GM19240 (cell line): ENCODE measurements at regions not wholly inside any gene's neighbourhood (a gene's known extent, or its start where the extent isn't known, plus 50 kb on each side); places are given as distances from the start of the nearest gene placed in this dataset.
"Not testable (repeated sequence)": the region's sequence is repeated elsewhere in the genome, so short reads cannot be mapped to it uniquely, and the experiment has no call there.

Experiments
- DNase-seq: peaks from one replicate; pipeline ENCODE4 v3.0.0; 2011; ENCODE audit warnings: low spot score; ENCODE audit not compliant: insufficient read length

DNA sequence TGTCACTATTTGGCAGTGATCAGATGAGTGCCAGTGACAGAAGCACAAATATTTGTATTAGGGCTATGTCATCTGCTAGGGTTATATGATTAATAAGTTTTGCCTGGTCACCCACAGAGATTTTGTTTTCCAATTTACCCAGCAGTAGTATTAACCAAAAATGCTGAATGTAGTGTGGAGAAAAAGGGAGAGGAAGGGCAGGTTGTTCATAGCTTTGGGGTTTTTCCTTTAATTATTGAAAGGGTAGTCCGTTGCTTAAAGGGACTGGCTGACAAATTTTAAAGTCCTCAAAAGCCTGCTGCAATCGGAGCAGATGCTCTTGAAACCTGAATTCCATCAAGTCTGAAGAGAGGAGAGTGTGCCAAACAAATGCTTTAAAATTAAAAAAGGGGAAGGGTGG, 237.9 kb upstream of the CCDC196 start:
- DNase-seq = no peak

DNA sequence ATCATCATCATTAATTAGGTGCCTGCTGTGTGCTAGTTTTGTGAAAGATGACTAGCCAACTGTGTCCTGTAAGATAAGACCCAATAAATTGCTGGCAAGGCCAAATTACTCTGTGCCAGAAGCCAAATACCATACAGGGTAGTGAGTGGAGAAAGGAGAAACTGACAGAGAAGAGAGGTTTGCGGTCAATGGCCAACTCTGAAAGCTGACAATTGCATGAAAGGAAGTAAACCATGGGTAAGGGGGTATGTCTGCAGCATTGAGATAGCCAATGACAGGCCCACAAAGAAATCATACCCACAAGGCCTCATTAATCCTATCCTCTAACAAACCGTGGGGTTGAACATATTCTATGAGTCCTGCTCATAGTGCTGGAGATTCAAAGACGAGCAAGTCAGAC, 236.6 kb upstream of the CCDC196 start:
- DNase-seq = no peak

DNA sequence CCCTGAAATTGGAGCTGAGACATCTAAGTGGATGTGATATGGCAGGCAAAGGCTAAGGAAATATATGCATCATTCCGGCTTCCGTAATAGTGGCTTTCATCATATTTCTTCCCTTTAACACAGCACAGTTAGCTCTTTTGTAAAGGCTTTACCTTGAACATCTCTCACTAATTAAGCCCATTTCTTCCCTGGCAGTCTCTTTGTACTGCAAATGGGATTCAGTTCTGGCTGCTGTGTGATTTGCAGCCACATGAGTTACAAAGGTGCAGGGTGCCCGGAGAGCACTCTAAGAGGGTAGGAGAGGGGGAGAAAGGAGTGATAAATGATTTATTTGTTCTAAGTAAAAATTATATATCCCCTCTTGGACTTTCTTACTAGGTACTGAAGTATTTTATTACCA, 232.1 kb upstream of the CCDC196 start:
- no peak for DNase-seq

DNA sequence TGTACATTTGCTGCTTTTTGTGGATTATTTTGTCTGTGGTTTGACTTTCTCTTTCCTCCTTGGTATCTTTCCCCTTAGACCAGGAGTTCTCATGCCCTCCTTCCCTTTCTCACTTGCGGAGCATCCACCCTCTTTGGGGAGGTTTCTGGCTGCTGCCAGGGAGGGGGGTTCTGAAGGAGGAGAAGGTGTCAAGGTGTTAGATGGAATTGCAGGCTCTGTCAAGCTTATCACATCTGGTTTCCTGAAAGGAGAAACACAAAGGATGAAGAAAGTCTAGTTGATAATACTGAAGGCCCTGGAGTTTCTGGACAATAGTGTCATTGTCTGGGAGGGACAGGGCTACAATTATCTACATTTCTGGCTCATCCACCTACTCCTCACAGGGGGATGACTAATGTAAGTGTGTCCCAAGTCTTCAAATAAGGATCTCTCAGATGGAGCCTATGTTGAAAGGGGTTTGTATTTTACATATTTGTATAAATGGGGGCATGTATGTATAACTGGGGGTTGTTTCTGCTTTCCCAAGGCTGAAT, 217.3 kb upstream of the CCDC196 start:
- DNase-seq = no peak

GRCh38 chr14:66272221-66272620, 213.9 kb upstream of the CCDC196 start:
- DNase-seq = no peak

GRCh38 chr14:66273261-66273832, 212.8 kb upstream of the CCDC196 start:
- no peak for DNase-seq

DNA sequence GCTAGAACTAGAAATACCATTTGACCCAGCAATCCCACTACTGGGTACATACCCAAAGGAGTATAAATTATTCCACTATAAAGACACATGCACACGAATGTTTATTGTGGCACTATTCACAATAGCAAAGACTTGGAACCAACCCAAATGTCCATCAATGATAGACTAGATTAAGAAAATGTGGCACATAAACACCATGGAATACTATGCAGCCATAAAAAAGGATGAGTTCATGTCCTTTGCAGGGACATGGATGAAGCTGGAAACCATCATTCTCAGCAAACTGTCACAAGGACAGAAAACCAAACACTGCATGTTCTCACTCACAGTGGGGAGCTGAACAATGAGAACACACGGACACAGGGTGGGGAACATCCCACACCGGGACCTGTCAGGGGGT, 207.8 kb upstream of the CCDC196 start:
- not testable (repeated sequence) for DNase-seq

- DNase-seq = no peak
These were observed 205.0 kb upstream of the CCDC196 start for GRCh38 chr14:66281036-66281776.

DNA sequence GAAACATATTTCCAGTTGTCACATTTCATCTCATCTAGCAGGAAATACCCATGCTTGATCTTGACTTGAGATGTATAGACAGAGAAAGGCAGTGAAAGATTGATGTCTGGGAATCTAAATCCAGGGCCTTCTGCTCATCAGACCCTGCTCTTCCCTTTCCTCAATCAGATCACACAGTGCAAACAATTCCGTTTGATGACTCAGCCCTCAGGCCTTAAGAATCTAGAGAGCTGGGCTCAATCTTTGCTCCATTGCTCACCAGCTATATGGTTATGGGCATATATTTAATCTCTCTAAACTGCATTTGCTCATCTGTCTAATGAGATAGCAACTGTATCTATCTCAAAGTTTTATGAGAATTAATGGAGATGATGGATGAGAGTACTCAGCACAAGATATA, 201.8 kb upstream of the CCDC196 start:
- DNase-seq = no peak

DNA sequence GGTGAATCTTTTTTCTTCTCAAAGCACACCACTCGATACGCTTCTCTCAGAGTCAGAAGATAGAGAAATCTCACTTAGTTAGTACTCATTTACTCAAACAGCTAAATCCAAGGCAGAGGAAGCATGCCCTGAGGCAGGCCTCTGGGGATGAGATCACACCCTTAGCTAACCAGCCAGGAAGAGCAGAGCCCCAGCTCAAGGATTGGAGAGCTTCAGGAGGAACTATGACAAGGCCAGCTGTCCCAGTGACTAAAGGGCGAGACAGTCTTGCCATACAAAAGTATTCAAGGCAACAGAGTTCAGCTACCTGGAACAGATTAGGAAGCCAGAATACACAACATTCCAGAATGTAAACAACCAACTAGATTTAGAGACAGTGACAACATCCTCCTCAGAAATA, 197.7 kb upstream of the CCDC196 start:
- no peak for DNase-seq

- DNase-seq = no peak
These were observed 194.4 kb upstream of the CCDC196 start for GRCh38 chr14:66291756-66292155.

GRCh38 chr14:66293533-66294105, 192.6 kb upstream of the CCDC196 start:
- no peak for DNase-seq

GRCh38 chr14:66295386-66295785, 190.8 kb upstream of the CCDC196 start:
- no peak for DNase-seq

- DNase-seq = no peak
These were observed 185.3 kb upstream of the CCDC196 start for GRCh38 chr14:66300886-66301285.

DNA sequence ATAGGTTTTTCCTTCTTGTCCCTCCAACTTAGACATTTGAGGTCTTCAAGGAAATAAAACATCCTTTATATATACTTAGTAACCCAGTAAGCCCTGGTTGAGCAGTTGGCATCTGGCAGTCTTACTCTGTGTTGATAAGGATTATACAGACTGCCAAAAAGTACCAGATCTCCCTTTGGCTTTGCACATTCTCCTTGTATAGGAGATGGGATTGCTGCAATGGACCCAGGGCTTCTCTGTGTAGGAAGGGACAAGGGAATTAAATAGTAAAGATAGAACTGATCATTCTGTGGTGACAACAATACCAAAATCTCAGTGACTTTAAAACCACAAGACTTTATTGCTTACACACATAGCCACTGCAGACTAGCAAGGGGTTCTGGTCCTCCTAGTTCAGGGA, 180.1 kb upstream of the CCDC196 start:
- DNase-seq = no peak

DNA sequence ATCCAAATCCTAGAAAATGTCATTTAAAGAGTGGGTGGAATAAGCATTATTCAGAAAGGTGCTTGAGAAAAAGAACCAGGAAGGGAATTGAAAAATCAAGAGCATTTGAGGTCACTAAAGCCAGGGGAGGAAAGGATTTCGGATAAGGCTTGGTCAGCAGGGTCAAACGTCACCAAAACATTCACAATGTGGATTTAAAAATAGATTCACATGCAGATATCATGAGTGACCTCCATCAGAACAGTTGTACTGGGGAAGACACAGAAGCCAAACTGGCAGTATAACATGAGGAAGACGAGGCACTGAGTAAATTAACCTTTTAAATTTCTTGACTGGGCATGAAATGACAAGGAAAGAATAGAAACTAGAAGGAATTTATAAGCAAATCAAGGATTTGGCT, 175.1 kb upstream of the CCDC196 start:
- DNase-seq = no peak

DNA sequence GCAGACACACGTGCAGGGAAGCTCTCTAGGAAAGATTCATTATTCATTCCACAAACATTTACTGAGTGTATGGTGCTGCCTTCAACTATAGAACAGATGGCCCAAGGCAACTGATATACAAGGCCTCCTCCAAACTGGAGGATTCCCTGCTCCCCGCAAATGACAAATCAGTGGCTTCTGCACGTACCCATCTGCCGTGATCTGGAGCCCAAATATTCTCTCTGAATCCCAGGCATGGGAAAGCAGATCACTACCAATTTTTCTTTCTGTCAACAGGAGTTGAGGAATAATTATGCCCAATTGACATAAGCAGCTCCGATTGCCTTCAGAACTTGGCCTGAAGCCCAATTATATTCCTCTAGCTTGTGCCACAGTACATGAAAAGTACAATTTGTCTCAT, 174.2 kb upstream of the CCDC196 start:
- no peak for DNase-seq

GRCh38 chr14:66312451-66312850, 173.7 kb upstream of the CCDC196 start:
- no peak for DNase-seq

- no peak for DNase-seq
These were observed 171.1 kb upstream of the CCDC196 start for GRCh38 chr14:66315098-66315497.

- no peak for DNase-seq
These were observed 170.6 kb upstream of the CCDC196 start for GRCh38 chr14:66315548-66315947.

DNA sequence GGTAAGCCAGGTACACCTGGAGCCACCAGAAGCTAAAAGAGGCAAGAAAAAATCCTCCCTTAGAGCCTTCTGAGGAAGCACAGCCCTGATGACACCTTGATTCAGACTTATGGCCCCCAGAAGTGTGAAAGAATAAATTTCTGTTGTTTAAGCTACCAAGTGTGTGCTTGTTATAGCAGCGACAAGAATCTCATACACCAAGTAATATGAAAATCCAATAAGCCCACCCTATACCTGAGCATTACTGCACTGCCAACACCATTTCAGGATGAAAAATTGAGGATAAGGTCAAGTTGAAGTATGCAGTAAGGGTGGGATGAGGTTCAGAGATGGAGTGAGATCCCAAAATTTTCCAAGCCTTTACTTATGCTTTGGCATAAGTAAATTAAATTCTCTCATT, 163.6 kb upstream of the CCDC196 start:
- no peak for DNase-seq

DNA sequence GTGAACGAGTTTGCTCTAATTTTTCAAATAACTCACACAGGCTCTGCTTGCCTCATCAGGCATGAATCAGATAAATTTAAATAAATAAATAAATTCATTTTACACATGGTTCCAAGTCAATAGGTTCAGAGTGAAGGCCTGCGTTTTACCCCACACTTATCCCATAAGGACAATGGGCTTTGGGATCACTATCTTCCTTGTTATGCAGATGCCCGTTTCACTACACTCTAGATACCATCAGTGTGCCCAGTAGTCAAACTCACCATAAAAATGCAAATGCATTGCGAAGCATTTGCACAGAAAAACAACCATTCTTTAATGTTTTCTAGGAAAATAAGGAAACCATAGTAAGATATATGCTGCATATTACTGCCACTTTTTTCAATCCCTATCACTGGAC, 155.9 kb upstream of the CCDC196 start:
- DNase-seq = no peak

- DNase-seq = no peak
These were observed 155.3 kb upstream of the CCDC196 start for GRCh38 chr14:66330916-66331315.
